ENCODE measurements at regions not wholly inside any gene's neighbourhood (a gene's known extent, or its start where the extent isn't known, plus 50 kb on each side); places are given as distances from the start of the nearest gene placed in this dataset.

DNA sequence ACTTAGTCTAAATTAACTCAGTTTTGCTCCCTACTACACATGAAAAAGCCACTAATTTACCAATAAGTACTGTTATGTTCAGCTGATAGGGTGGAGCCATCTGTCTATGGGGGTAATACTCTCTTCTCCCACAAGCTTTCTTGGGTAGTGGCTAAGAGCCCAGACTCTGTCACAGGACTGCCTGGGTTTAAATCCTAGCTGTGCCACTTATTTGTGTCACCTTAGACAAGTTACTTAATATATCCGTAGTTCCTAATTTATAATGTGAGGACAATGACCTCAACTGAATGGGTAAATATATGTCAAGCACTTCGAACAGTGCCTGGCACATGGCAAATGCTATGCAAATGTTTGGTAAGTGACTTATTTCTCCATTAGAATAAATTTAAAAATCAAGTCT, 185.6 kb downstream of the DACT1 start:
- Histone ChIP-seq H3K9me3 (replicated peaks in 1 of 3) (no peaks in the 10 kb centered on the region), H3K27ac (no peak overlapping the region), H3K27me3 (no peaks in the 10 kb centered on the region), H3K4me1 (replicated peaks in 1 of 2) (no peaks in the 10 kb centered on the region), H3K36me3 (replicated peaks in 1 of 2) (no peaks in the 10 kb centered on the region), H3K4me3 (no peak overlapping the region)
- TF ChIP-seq POLR2A (IDR thresholded peaks at IDR 0.05) = no peak
- TF ChIP-seq, protein P1, sequence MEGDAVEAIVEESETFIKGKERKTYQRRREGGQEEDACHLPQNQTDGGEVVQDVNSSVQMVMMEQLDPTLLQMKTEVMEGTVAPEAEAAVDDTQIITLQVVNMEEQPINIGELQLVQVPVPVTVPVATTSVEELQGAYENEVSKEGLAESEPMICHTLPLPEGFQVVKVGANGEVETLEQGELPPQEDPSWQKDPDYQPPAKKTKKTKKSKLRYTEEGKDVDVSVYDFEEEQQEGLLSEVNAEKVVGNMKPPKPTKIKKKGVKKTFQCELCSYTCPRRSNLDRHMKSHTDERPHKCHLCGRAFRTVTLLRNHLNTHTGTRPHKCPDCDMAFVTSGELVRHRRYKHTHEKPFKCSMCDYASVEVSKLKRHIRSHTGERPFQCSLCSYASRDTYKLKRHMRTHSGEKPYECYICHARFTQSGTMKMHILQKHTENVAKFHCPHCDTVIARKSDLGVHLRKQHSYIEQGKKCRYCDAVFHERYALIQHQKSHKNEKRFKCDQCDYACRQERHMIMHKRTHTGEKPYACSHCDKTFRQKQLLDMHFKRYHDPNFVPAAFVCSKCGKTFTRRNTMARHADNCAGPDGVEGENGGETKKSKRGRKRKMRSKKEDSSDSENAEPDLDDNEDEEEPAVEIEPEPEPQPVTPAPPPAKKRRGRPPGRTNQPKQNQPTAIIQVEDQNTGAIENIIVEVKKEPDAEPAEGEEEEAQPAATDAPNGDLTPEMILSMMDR (IDR thresholded peaks at IDR 0.05) = no peak
- WGBS, 4 donors = 62 to 85% (median 83%) methylated on average over 2 of the region's 2 CpGs
- intact Hi-C loops (cut with DNase I) = no loop called here
- no peak for DNase-seq

DNA sequence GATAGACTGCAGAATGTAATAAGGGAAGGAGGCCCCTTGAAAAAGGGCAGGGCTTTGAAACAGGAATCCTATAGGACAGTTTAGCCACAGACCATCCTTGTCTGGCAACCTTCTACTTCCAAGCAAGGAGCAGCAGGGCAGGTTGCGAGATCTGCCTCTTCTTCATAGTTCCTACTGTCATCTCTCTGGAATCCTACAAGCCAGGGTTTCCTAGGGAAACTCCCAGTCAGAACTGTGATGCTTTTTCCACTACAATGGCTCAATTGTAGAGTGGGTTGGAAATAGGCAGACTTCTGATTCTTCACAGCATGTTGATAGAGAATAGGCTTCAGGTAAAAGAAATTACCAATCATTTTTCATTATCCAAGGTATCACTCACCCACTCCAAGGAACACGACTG, 186.3 kb downstream of the DACT1 start:
- Histone ChIP-seq H3K27ac (no peak overlapping the region), H3K36me3 (replicated peaks in 1 of 2) (no peaks in the 10 kb centered on the region), H3K4me3 (no peak overlapping the region), H3K9me3 (replicated peaks in 1 of 3) (no peaks in the 10 kb centered on the region), H3K4me1 (replicated peaks in 1 of 2) (no peaks in the 10 kb centered on the region), H3K27me3 (no peaks in the 10 kb centered on the region)
- TF ChIP-seq POLR2A (IDR thresholded peaks at IDR 0.05) = no peak
- TF ChIP-seq, protein P1 (IDR thresholded peaks at IDR 0.05) = no peak
- WGBS, 4 donors = 76 to 94% (median 90%) methylated on average over 2 of the region's 2 CpGs
- no peak for DNase-seq
- intact Hi-C loops (cut with DNase I) = no loop called here

DNA sequence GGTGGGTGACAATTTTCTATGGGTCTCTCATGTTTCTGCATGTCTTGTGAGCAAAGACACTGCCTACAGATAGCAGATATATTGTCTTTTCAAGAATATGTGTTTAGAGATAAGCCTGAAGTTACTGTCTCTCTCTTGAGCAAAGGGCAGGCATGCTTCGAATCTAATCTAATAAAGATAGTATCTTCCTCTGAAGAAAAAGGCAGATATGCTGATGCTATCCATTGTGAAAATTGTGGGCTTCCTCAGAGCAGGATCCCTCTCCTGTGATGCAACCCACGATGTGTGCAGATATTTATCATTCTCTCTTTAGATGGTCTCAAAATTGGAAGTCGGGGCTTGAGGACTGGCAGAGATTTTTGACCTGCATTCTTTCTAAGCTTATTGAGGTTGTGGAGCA, 187.0 kb downstream of the DACT1 start:
- TF ChIP-seq POLR2A (IDR thresholded peaks at IDR 0.05) = no peak
- TF ChIP-seq, protein P1 (IDR thresholded peaks at IDR 0.05) = no peak
- no peaks in the 10 kb centered on the region for H3K9me3 ChIP-seq (replicated peaks in 1 of 3)
- no peak overlapping the region for H3K27ac ChIP-seq
- H3K4me1 ChIP-seq (replicated peaks in 1 of 2) = no peaks in the 10 kb centered on the region
- no peaks in the 10 kb centered on the region for H3K27me3 ChIP-seq
- 67 to 72% (median 68%) methylated on average over 3 of the region's 3 CpGs for WGBS, 4 donors
- DNase-seq = no peak
- no peak overlapping the region for H3K4me3 ChIP-seq
- H3K36me3 ChIP-seq (replicated peaks in 1 of 2) = no peaks in the 10 kb centered on the region
- intact Hi-C loops (cut with DNase I) = no loop called here

DNA sequence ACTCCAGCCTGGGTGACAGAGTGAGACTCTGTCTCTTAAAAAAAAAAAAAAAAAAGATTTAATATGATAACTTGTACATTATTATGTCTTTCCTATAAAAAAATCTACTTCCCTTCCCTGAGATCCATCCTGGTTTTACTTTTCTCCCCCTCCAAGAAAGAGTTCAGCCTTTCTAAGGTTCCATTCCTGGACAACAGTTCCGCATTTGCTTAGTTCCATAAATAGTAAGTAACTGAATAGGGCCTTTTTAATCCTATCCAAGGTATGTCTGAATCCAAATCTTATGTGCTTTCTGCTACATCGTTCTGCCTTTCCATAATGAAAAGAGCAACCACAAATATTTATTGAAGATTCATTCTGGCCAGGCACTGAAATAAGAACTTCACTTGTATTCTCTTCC, 187.8 kb downstream of the DACT1 start:
- Histone ChIP-seq H3K36me3 (replicated peaks in 1 of 2) (no peaks in the 10 kb centered on the region), H3K27ac (no peak overlapping the region), H3K4me3 (no peak overlapping the region), H3K9me3 (replicated peaks in 1 of 3) (no peaks in the 10 kb centered on the region), H3K4me1 (replicated peaks in 1 of 2) (no peaks in the 10 kb centered on the region), H3K27me3 (no peaks in the 10 kb centered on the region)
- WGBS, 4 donors = 76 to 87% (median 83%) methylated on average over 2 of the region's 2 CpGs
- TF ChIP-seq POLR2A (IDR thresholded peaks at IDR 0.05) = no peak
- intact Hi-C loops (cut with DNase I) = no loop called here
- no peak for DNase-seq

DNA sequence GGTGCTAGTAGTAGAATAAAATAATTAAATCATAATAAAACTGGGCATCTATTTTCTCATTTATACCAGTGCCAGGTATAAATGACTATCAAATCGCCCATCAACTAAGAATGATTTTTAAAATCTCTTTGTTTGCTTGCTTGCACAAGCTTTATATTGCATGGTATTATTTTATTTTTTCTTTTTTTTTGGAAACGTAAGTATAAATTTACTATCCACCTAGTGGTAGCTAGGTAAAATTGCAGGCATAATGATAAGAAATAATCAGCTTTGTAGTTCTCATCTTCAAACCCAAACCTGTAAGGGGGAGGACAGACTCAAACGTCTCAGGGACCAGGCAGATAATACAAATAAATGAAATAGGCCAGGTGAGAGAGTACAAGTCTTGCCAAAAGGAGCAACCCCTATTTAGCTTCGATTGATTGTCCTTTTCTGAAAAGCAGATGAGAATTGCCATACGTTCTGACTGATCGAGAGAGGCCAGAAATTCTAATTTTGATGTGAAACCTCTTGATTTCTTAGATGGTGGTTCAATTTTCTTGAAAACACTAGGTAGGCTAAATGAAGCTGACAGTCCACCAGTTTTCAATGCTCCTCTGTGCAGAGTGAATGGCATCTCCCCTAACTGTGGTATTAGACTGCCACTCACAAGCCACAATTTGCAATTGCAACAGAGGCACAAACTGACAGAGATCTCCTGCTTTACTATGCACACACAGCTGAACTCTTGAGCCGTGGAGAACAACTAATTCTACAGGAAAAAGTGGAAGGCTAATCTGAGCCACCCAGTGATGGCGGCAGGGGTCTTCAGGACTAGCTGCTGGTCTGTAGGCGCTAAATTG, 189.3 kb downstream of the DACT1 start:
- DNase-seq = no peak
- Histone ChIP-seq H3K4me3 (no peak overlapping the region), H3K27me3 (no peaks in the 10 kb centered on the region), H3K9me3 (replicated peaks in 1 of 3) (no peaks in the 10 kb centered on the region), H3K4me1 (replicated peaks in 1 of 2) (no peaks in the 10 kb centered on the region), H3K36me3 (replicated peaks in 1 of 2) (no peaks in the 10 kb centered on the region), H3K27ac (no peak overlapping the region)
- WGBS, 4 donors = 82 to 90% (median 86%) methylated on average over 7 to 9 of the region's 9 CpGs
- intact Hi-C loops (cut with DNase I) = no loop called here
- TF ChIP-seq, protein P1 (IDR thresholded peaks at IDR 0.05) = peak in 4 of 6 experiments; percentile 22 to 38 (median 26)
- no peak for TF ChIP-seq POLR2A (IDR thresholded peaks at IDR 0.05)

Data from adrenal gland (tissue), 9 donors.